ES-I3 (cell line): ENCODE measurements at regions not wholly inside any gene's neighbourhood (a gene's known extent, or its start where the extent isn't known, plus 50 kb on each side); places are given as distances from the start of the nearest gene placed in this dataset.

Source experiments
- H3K36me3 ChIP-seq: 2 replicates; pipeline ENCODE4 v1.6.1; 2013; ENCODE audit warnings: mild to moderate bottlenecking, low read length, control low read depth, moderate library complexity; ENCODE audit not compliant: insufficient read depth
- H3K4me1 ChIP-seq: 2 replicates; pipeline ENCODE4 v1.6.1; 2013; ENCODE audit warnings: mild to moderate bottlenecking, control low read depth, low read length; ENCODE audit not compliant: insufficient read depth
- H3K9ac ChIP-seq: 2 replicates; pipeline ENCODE4 v1.6.1; 2013; ENCODE audit warnings: low read depth, mild to moderate bottlenecking, low read length, moderate library complexity
- H3K9me3 ChIP-seq: 2 replicates; pipeline ENCODE4 v1.6.1; 2013; ENCODE audit warnings: mild to moderate bottlenecking, low read length, moderate library complexity; ENCODE audit not compliant: control insufficient read depth, insufficient read depth

- Histone ChIP-seq H3K9me3 (no peaks in the 10 kb centered on the region), H3K4me1 (no peaks in the 10 kb centered on the region), H3K9ac (no peak overlapping the region), H3K36me3 (no peaks in the 10 kb centered on the region)
Observed at GRCh38 chr4:110793381-110793801, 170.5 kb upstream of the PITX2 start.

GRCh38 chr4:110793890-110794554 is 171.1 kb upstream of the PITX2 start:
- no peaks in the 10 kb centered on the region for H3K4me1 ChIP-seq
- no peaks in the 10 kb centered on the region for H3K9me3 ChIP-seq
- H3K36me3 ChIP-seq, result no peaks in the 10 kb centered on the region
- H3K9ac ChIP-seq, result no peak overlapping the region

GRCh38 chr4:110795971-110796370 is 173.1 kb upstream of the PITX2 start:
- Histone ChIP-seq H3K36me3 (no peaks in the 10 kb centered on the region; the same call in 1 of the 2 replicates), H3K9me3 (no peaks in the 10 kb centered on the region), H3K9ac (no peak overlapping the region), H3K4me1 (no peaks in the 10 kb centered on the region)

- no peaks in the 10 kb centered on the region for H3K4me1 ChIP-seq
- H3K9ac ChIP-seq, result no peak overlapping the region
- H3K36me3 ChIP-seq, result no peaks in the 10 kb centered on the region; the same call in 1 of the 2 replicates
- H3K9me3 ChIP-seq, result no peaks in the 10 kb centered on the region
Observed at GRCh38 chr4:110797486-110797885, 174.6 kb upstream of the PITX2 start.

GRCh38 chr4:110798687-110799086 is 175.8 kb upstream of the PITX2 start:
- Histone ChIP-seq H3K9ac (no peak overlapping the region), H3K4me1 (no peaks in the 10 kb centered on the region)

GRCh38 chr4:110799211-110799610 is 176.3 kb upstream of the PITX2 start:
- Histone ChIP-seq H3K9ac (no peak overlapping the region), H3K9me3 (no peaks in the 10 kb centered on the region), H3K4me1 (no peaks in the 10 kb centered on the region)

More at GRCh38 chr4:110798687-110799086, 175.8 kb upstream of the PITX2 start:
- no peaks in the 10 kb centered on the region for H3K9me3 ChIP-seq
- H3K36me3 ChIP-seq, result no peaks in the 10 kb centered on the region; the same call in 1 of the 2 replicates

GRCh38 chr4:110801591-110801990 is 178.7 kb upstream of the PITX2 start:
- Histone ChIP-seq H3K9ac (no peak overlapping the region), H3K9me3 (no peaks in the 10 kb centered on the region), H3K36me3 (no peaks in the 10 kb centered on the region; the same call in 1 of the 2 replicates), H3K4me1 (no peaks in the 10 kb centered on the region)

More at GRCh38 chr4:110799211-110799610, 176.3 kb upstream of the PITX2 start:
- H3K36me3 ChIP-seq, result no peaks in the 10 kb centered on the region; the same call in 1 of the 2 replicates

GRCh38 chr4:110808351-110808878 is 185.5 kb upstream of the PITX2 start:
- Histone ChIP-seq H3K9ac (no peak overlapping the region), H3K9me3 (no peaks in the 10 kb centered on the region), H3K4me1 (no peaks in the 10 kb centered on the region), H3K36me3 (no peaks in the 10 kb centered on the region)

GRCh38 chr4:110815950-110816349 is 193.1 kb upstream of the PITX2 start:
- H3K36me3 ChIP-seq, result no peaks in the 10 kb centered on the region
- H3K4me1 ChIP-seq, result no peaks in the 10 kb centered on the region
- no peak overlapping the region for H3K9ac ChIP-seq
- no peaks in the 10 kb centered on the region for H3K9me3 ChIP-seq

- Histone ChIP-seq H3K9ac (no peak overlapping the region), H3K9me3 (no peaks in the 10 kb centered on the region), H3K4me1 (no peaks in the 10 kb centered on the region), H3K36me3 (no peaks in the 10 kb centered on the region)
Observed at GRCh38 chr4:110816367-110816766, 193.5 kb upstream of the PITX2 start.

- Histone ChIP-seq H3K9ac (no peak overlapping the region), H3K4me1 (no peaks in the 10 kb centered on the region), H3K36me3 (no peaks in the 10 kb centered on the region), H3K9me3 (no peaks in the 10 kb centered on the region)
Observed at GRCh38 chr4:110821186-110821585, 198.3 kb upstream of the PITX2 start.

GRCh38 chr4:110823251-110823650 is 200.4 kb upstream of the PITX2 start:
- Histone ChIP-seq H3K9ac (no peak overlapping the region), H3K36me3 (no peaks in the 10 kb centered on the region), H3K9me3 (no peaks in the 10 kb centered on the region), H3K4me1 (no peaks in the 10 kb centered on the region)

GRCh38 chr4:110824344-110824743 is 201.5 kb upstream of the PITX2 start:
- Histone ChIP-seq H3K4me1 (no peaks in the 10 kb centered on the region), H3K36me3 (no peaks in the 10 kb centered on the region), H3K9ac (no peak overlapping the region), H3K9me3 (no peaks in the 10 kb centered on the region)

GRCh38 chr4:110826656-110827055 is 203.8 kb upstream of the PITX2 start:
- Histone ChIP-seq H3K9ac (no peak overlapping the region), H3K36me3 (no peaks in the 10 kb centered on the region), H3K4me1 (no peaks in the 10 kb centered on the region), H3K9me3 (no peaks in the 10 kb centered on the region)

- Histone ChIP-seq H3K4me1 (no peaks in the 10 kb centered on the region), H3K36me3 (no peaks in the 10 kb centered on the region), H3K9me3 (no peaks in the 10 kb centered on the region), H3K9ac (no peak overlapping the region)
Observed at GRCh38 chr4:110830461-110830860, 207.6 kb upstream of the PITX2 start.
